NK-92 treated with Interleukin-12 subunit alpha and Interleukin-12 subunit beta, amount 100 ng/mL, for 24 hours (cell line): ENCODE measurements at regions not wholly inside any gene's neighbourhood (a gene's known extent, or its start where the extent isn't known, plus 50 kb on each side); places are given as distances from the start of the nearest gene placed in this dataset.
"Not testable (repeated sequence)": the region's sequence is repeated elsewhere in the genome, so short reads cannot be mapped to it uniquely, and the experiment has no call there.

Experiments
- DNase-seq: peaks from one replicate; lab custom pipeline; 2025; lab: John Stamatoyannopoulos, UW

GRCh38 chr6:13874191-13874549 lies 50.6 kb upstream of the RNF182 start:
- no peak for DNase-seq

GRCh38 chr6:13873288-13874190 lies 51.2 kb upstream of the RNF182 start:
- DNase-seq, result peak; percentile 34

GRCh38 chr6:13872681-13873080 lies 52.1 kb upstream of the RNF182 start:
- DNase-seq, result no peak

- not testable (repeated sequence) for DNase-seq
Observed at GRCh38 chr6:13872006-13872405, 52.7 kb upstream of the RNF182 start.

GRCh38 chr6:13870214-13870830 lies 54.4 kb upstream of the RNF182 start:
- no peak for DNase-seq

- no peak for DNase-seq
Observed at GRCh38 chr6:13868236-13868635, 53.9 kb upstream of the MCUR1 start.

- no peak for DNase-seq
Observed at GRCh38 chr6:13866301-13866700, 51.9 kb upstream of the MCUR1 start.

- DNase-seq, result no peak
Observed at GRCh38 chr6:13865141-13865540, 50.8 kb upstream of the MCUR1 start.

- not testable (repeated sequence) for DNase-seq
Observed at GRCh38 chr6:13864669-13865068, 50.3 kb upstream of the MCUR1 start.
